ENCODE measurements at regions not wholly inside any gene's neighbourhood (a gene's known extent, or its start where the extent isn't known, plus 50 kb on each side); places are given as distances from the start of the nearest gene placed in this dataset.

DNA sequence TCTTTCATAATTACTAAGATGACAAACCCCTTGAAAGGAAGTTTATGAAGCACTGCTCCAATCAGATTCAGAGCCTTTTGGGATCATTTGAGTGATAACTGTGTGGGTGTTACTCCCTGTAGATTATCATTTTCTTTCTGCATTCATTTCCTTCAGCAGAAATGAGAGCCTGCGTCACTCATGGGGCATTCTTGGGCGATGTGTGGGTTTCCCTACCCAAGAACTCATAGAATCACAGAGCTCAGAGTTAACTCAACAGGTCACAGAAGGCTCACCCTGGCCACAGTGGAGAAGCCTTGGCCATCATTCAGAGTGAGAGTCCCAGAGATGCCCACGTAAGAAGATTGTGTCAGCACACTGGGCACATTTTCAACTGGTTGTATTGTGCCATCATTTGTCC lies 401.9 kb downstream of the TLE4 start:
- no peak for DNase-seq

DNA sequence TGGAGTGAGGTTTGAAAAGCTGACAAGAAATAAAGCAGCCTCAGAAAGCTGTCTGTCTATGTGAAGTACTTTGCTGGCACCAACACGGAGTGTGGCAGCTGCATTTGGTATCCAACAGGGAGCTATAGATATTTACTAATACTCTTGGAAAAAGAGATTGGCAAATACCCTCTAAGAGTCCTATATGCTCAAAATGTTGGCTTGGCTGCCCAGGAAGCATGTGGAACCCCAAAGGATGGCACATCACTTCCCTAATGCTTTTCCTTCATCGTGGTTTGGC lies 398.3 kb downstream of the TLE4 start:
- peak in 1 of 2 experiments; percentile 25 for DNase-seq

DNA sequence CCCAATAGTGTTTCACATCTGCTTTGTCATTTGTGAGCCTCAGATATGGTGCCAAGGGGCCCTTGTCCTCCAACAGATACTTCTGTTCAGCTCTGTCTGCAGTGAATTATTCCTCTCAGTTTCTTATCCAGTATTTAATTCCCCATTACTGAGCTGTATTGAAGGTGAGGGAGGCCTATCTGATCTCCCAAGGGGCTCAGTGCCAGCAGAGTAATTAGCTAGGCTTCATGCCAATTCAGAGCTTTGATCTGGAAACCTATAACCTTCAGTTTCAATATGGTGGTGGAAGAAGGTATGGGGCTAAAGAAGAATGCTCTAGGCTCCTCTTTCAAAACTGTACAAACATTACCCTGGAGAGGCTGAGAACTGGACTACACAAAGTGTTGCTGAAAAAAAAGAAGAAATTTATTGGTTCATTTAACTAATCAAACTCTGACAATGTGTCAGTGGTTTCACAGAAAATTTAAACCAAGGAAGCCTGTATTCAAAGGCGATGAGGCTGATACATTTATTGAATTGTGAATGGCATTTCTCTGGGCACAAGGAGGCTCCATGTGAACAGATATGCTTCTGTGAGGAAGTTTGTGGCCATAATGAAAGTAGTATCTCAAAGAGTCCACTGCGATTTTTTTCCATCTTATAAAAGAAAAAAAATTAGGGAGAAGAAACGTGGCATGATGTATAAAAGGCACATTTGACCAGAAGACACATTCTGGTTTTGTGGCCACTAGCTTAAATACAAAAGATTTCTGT lies 397.8 kb downstream of the TLE4 start:
- peak; percentile 2 for DNase-seq

DNA sequence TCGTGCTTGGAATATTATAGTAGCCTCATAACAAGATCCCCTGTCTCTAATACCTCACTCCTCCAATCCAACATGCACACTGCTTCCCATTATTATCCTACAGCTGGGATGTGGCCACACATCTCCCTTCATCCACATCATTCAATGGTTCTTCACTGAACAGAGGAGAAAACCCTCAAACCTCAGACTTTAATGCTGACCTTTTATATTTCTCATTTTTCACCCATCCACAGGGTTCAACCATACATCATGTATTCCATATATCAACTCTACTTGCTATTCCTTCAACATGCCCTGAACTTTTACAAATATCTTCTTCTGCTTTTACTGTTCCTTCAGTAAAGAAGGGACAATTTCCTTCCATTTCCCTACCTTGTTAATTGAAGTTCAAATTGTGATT lies 396.8 kb downstream of the TLE4 start:
- DNase-seq, result no peak

DNA sequence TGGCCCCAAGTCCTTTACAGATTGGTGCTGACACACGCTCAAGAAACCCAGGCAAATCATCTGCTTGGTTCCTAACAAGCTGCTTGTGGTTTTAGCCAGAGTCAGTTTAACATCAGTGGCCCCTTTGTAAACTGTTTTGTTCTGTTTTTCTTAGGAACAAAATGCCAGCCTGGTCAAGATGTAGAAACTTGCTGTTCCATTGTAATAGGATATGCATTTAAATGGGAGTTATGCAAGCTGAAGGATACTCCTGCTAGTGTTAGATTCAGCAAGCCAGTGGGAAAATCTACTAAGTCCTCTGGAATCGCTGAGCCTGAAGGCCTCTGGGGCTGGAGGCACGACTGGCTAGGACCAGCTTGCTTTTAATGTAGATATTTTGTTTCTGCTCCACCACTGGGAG lies 391.1 kb downstream of the TLE4 start:
- no peak for DNase-seq

DNA sequence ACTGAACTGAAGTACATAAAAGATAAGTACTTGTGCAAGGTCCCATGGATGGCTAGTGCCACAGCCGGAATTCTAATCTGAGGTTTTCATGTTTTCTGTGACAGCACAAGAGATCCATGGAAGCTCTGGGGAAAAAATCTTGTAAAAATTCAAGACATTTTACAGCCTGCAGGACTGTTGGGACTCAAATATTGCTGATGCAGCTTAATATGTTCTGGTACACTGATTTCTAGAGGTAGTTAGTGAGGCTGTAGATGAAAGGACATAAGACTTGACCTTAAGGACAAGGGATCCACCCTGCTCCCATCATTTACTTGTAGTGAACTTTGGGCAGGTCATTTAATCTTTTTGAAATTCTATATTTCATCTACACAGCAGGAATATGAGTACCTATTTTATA lies 390.4 kb downstream of the TLE4 start:
- DNase-seq, result no peak

DNA sequence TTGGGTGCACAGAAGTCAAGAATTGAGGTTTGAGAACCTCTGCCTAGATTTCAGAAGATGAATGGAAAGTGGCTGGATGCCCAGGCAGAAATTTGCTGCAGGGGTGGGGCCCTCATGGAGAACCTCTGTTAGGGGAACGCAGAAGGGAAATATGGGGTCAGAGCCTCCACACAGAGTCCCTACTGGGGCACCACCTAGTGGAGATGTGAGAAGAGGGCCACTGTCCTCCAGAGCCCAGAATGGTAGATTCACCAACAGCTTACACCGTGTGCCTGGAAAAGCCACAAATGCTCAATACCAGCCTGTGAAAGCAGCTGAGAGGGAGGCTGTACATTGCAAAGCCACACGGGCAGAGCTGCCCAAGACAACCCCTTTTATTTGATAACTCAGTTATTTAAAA lies 383.5 kb downstream of the TLE4 start:
- no peak for DNase-seq

DNA sequence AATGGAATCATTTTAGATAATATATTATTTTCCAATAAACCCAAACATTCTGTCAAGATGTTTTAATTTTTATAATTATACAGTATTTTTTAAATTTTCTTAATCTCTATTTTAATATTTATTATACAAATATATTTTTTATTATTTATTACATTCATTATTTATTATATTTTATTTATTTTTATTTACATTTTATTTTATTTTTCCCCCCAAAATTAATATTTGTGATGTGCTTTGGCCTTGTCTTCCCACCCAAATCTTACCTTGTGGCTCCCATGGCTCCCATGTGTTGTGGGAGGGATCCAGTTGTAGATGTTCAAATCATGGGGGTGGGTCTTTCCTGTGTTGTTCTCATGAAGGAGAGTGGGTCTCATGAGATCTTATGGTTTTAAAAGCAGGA lies 382.1 kb downstream of the TLE4 start:
- no peak for DNase-seq

DNA sequence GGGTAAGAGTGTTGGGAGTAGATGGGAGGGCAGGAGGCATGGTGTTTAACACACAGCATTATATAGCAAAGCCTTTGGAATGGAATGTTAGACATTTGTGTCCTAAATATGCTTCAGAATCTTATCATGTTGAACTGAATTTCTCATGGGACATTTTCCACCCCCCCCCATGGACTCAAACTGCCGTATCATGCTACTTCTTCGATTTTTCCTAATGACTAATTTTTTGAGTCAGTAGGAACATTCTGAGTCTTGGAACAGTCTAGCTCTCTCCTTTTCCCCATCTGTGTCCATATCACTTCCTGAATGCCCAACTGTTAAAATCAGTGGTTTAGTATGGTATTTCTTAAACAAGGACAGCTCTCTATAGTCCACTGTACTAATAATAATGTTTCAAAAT lies 380.6 kb downstream of the TLE4 start:
- no peak for DNase-seq

DNA sequence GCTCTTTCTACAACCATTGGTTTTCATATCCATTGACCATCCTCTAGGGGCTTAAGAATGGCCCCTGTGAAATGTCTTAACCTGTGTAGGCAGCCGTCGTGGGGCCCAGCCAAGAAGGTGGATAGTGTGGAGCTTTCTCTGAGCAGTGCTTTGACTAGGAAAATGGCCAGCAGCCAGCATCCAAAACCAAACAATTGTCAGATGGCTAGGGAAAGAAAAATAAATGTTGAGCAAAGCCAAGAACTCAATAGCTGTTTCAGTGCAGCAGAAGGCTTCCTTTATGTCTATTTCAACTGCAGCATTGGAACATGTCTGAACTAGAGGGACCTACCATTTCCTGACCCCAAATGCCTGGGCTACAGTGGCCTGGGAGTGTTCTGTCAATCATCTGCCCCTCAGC lies 374.9 kb downstream of the TLE4 start:
- DNase-seq, result peak in 1 of 2 experiments; percentile 2

DNA sequence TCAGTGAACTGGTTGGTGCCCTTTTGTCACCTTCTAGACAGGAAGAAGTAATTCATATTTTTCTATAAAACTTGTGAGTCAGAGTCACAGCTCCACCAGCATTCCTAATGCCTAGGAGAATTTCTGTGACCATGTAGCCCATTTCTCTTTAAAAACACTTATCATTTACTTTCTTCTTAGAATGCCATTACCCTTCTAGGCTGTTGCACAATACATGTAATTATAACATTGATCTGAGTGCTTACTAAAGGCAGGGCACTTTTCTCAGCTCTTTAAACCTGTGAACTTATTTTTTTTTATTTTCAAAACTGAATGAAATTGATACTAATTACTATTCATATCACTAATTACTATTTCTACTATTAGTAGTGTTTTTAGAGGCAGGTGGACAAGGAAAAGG lies 373.7 kb downstream of the TLE4 start:
- DNase-seq, result no peak

DNA sequence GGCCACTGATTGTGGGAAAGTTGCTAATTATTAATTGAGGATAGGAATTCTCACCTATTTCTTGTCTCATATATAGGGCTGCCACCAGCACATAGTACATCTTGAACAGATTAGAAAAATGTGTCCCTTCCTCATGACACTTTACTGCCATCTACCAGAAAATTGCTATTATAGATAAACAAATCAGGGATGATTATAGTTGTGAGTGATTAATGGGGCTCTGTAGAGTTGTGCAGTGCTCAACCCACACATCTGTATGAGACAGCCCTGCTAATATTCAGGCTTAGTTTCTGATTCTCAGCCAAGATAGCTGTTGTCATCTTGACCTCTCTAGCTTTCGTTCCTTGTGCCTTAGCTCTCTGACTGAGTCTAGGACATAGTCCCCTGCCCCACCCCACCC lies 373.3 kb downstream of the TLE4 start:
- DNase-seq, result no peak

DNA sequence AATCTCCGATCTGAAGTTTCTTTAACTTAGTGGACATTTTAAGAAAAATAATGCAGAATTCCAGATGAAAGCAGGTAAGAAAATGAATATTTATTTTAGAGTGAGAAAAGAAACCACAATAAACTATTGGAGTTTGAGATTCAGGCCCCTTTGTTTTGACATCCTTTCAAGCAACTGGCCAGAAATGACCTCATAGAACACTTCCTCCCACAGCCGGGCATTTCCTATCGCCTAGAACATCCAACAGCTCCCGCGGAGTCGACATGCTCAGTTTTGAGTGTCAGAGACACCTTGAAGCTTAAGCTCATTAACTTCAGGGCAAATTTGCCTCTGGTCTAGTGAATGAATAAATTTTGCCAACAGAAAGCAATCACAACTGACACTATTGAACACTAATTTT lies 369.2 kb downstream of the TLE4 start:
- no peak for DNase-seq

DNA sequence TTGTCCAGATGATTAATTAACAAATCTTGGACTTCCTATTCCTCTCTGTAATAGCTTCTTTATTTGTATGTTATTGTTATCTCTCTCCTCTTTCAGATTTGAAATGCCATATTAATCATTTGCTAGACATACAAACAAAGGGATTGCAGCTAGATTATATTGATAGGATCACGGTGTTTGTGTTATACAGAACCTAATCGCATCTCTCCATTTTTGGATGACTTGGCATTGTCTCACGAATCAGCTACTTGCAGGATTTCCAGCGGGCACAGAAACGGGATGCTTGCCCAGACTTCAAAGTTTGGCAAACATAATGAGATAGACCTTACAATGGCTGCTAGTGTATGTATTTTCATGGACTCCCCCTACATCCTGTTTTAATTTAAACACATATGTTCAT lies 368.1 kb downstream of the TLE4 start:
- DNase-seq, result peak in 1 of 2 experiments; percentile 12

DNA sequence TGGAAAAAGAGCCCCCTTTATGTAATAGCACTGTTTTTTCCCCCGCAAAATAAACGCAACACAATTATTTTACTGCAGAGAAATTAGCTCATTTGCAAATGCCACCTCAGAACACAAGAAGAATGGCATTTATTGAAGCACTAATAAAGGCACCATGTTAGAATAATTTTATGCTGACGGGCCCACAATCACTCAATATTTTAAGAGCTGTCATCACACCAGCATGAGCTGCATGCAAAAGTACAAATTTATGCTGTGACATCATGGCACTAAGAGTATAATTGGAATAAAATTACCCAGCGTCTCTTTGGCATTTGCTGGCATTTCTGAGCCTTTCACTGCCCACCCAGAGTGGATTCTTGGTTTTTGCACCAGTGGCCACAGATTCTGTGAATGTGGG lies 364.6 kb downstream of the TLE4 start:
- no peak for DNase-seq

DNA sequence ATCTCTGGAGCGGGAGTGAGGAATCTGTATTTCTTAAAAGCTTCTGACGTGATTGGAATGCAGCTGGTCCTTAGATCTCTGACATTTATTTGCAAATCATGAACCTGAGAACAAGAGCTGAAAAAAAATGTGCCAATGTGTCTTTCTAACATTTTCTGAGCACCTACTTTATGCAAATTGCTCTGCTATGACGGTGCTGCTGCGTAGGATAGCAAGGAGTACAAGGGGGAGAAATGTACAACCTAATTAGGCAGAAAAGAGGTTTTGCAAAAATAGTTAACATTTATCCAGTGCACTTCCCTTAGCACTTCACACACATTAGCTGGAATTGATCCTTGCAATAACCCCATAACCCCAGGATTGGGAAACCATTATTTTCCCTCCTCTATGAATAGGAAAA lies 357.5 kb downstream of the TLE4 start:
- DNase-seq, result no peak

DNA sequence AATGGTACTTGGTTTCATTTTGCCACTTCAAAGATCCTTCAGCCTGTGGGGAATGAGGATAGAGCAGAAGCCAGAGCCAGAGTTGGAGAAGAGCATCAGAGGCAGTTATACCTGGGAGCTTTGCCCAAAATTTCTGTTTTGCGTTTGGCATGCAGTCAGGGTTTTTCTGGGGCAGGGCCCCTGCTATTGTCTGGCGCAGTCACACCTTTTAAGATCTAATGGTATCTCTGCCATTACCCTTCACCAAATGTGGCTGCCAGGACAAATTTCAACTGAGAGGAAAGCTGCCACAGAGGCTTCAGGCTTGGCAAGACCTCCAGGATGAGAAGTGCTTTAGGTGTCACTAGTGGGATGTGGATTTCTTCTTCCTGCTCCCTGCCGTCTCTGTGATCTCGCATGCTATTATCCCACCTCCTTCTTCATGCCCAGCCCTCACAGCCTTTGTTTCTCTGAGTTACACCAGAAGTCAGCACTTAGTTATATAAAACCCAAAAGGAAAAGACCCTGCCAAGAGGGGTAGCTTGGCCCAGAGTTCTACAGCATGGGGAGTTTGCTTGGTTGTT lies 357.0 kb downstream of the TLE4 start:
- no peak for DNase-seq

DNA sequence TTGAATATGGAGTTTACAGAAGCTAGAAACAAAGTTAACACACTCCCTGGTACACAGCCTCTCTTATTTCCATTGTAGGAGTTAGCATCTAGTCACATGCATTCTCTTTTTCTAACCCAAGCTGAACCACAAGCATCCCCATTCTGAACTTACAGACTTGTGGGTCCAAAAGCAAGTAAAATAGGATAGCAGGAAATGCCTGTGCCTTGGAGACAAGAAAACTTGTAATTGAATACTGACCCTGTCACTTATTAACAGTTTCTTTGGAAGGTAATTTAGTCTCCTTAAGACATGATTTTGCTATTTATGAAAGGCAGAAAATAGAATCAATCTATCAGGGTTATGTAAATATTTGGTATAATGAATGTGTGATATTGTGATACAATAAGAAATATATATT lies 353.6 kb downstream of the TLE4 start:
- no peak for DNase-seq

DNA sequence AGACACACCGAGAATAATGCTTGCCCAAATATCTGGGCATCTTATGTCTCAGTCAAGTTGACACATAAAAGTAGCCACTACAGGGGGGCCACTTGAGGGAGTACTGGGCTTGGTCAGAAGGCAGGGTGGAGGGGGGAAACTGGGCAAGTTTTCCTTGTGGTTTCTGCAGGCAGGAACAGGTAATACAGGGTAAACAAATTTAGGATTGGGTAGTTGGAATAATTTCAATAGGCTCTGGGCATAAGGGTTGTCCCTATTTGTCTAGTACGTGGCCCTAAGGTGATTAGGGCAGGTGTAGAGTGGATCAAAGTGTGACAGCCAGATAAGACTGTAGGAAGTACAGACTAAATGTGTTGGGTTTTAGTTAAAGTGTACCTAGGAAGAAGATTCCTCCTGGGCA lies 353.1 kb downstream of the TLE4 start:
- DNase-seq, result no peak

DNA sequence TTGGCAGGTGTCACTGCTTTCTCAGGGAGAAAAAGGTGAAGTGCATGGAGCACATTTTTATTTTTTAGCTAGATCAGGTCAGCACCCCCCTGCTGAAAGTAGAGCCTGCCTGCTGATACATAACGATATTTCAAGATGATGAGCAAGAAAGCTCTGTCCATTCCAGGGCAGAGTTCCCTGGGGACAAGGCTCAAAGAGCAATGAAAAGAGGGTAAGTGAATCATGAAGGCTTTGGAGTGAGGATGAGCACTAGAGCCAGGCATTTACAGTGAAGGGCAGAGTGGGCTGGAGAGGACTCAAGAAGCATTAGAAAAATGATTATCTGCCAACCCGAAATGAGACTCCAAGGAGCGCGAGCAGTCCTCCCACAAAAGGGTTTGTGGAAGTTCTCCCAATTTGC lies 345.7 kb downstream of the TLE4 start:
- no peak for DNase-seq

DNA sequence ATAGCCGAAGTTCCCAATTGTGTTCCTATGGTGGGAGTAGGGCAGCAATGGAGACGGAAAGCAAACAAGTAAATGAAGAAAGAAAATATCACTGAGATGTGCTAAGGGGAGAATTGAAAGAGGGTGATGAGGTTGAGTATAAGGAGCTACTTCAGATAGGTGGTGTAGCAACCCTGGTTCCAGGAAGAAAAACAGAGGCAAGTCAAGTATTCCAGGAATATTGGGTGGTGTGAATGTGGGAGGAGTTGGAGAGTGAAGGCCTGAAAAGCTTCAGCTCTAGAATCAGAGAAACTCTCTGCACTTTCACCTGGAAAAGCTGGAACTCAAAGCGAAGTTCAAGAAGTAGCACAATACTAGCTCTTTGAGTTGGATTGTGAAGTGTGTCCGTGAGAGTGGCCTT lies 342.1 kb downstream of the TLE4 start:
- no peak for DNase-seq

DNA sequence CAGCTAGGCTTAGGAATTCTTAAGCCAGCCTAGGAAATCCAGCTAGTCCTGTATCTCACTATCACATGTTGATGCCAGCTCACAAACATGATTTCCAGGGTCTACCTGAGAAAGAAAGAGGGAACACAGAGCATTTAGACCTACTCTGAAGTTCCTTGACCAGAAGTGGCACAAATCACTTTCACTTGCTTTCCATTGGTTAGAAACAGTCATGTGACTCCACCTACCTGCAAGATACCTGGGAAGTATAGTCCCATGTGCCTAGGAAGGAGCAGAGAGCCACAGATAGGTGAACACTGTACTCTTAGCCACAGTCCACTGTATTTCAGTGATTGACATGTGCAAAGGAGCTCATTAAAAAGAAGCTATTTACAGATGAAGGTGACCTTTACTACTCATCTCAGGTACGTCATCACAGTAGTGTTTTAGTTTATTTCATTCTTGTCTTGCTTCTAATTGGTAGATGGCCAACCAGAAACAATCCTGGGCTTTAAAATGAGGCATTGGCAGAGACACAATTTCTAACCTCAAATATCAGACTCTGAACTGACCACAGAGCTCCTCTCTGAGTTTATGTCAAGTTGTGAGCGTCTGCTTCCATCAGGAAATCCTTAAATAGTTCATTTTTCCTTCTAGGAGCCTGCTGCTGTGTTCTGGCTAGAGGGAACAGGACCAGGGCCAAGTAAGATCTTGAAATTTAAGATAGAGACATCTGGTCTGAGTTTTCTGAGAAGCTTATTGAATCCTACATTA lies 340.7 kb downstream of the TLE4 start:
- no peak for DNase-seq

DNA sequence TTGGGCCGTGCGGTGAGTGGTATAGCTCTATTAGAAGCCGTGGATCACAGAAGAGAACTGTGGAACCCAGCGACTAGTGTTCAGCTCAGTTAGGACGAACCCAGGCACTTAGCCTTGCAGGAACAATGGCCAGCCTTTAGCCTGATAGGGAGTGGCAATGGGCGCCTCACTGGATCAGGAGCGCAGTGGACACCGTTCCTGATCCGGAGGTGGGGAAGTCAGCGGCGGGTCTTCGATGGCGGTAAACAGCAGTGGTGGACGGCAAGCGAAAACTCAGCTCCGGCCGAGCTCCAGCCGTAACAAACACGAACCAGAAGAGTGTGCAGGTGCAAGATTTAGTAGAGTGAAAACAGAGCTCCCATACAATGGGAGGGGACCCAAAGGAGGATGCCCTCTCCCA lies 340.0 kb downstream of the TLE4 start:
- no peak for DNase-seq

DNA sequence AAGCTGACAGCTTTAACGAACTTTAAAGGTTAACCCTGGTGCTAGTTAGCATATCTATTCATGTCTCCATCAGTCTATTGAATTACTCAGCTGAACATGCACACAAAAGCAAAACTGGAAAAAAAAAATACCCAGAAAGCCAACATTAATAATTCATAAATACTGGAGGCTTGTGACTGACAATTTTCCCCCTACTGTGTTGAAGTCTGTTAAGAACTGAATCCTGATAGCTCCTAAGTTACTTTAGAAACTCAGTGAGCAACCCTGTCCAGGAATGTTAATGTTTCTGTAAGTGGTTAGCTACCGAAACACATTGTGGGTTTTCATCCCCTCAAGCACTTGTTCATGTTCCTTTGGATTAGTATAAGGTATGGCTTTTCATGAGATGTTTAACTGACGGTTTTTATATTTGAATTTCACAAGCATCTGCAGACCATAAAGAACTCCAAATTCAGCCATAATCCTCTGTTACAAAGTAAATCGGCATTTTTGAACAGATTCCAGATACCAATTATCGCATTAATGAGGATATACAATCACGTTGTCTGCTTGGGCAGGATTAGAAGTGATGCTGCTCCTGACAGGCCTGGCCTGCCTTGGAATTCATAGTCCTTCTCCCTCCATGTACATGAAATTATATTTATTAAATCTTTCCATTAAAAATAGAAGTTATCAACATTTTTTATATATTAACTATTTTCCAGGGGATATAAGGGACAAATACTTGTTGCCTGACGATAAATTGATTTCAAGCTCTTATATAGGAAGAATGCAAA lies 331.2 kb downstream of the TLE4 start:
- DNase-seq, result no peak

Data from NCI-H446 (cell line).